HepG2 (cell line): ENCODE measurements at regions not wholly inside any gene's neighbourhood (a gene's known extent, or its start where the extent isn't known, plus 50 kb on each side); places are given as distances from the start of the nearest gene placed in this dataset.
"Not testable (repeated sequence)": the region's sequence is repeated elsewhere in the genome, so short reads cannot be mapped to it uniquely, and the experiment has no call there.

Experiments used
- ATAC-seq: fragments of 200-7000 bp; cut with Tn5 transposase; 3 replicates; pipeline ENCODE4 v1.9.1; 2020; ENCODE audit warnings: mild to moderate bottlenecking, moderate library complexity
- BruUV-seq: library from RNA; stranded (reverse); fragments of 400-500 nt; replicated peaks from 2 replicates; lab custom pipeline; 2021; lab: Mats Ljungman, UMichigan
- CTCF ChIA-PET: fragments of 300-600 bp; formaldehyde crosslinking; extraction: SDS; loops from one replicate; lab custom pipeline; 2021; ENCODE audit warnings: low total read pairs, inconsistent platforms, low intra/inter-chr PET ratio; lab: Yijun Ruan, JAX
- POLR2A ChIA-PET: fragments of 350-600 bp; sonication (Branson Sonifier 250); formaldehyde crosslinking; loops from one replicate; lab custom pipeline; 2020; ENCODE audit warnings: antibody characterized with exemption, inconsistent platforms; lab: Yijun Ruan, JAX
- DNase-seq: peaks from one replicate; pipeline ENCODE4 v3.0.0-alpha.2; 2015; ENCODE audit warnings: low spot score
- FAIRE-seq: peaks from 3 replicates; lab custom pipeline; 2011; peaks lifted over from hg19 to GRCh38; lab: Jason Lieb, UNC
- H2AFZ ChIP-seq: one replicate; pipeline ENCODE4 v1.6.1; 2011; ENCODE audit warnings: low read length, inconsistent platforms
- H3K27ac ChIP-seq: fragments of 300-600 bp; 3 replicates; pipeline ENCODE4 v1.8.0; 2011; ENCODE audit warnings: mixed run types, mild to moderate bottlenecking, mixed read lengths, low read length, inconsistent platforms; ENCODE audit not compliant: insufficient read depth; ENCODE audit errors: extremely low read length
- H3K27me3 ChIP-seq, 2 experiments: fragments of 200-600 bp in 1 of 2; 2 replicates in 1 of 2; 3 replicates in 1 of 2; pipeline versions ENCODE4 v1.6.0 to v1.8.0; 2011; ENCODE audit warnings: low read length in 2 of 2, mild to moderate bottlenecking in 2 of 2, moderate library complexity in 2 of 2, inconsistent platforms in 1 of 2; ENCODE audit not compliant: insufficient read depth in 2 of 2, control insufficient read depth in 1 of 2
- H3K36me3 ChIP-seq, 2 experiments: fragments of 200-600 bp in 1 of 2; replicated peaks in 1 of 2; 2 replicates in 1 of 2; 3 replicates in 1 of 2; pipeline versions ENCODE4 v1.5.1 to v1.8.0; 2011; ENCODE audit warnings: low read length in 2 of 2, inconsistent platforms in 1 of 2; ENCODE audit not compliant: insufficient read depth in 2 of 2, control insufficient read depth in 1 of 2
- H3K4me1 ChIP-seq: 2 replicates; pipeline ENCODE4 v1.5.1; 2012; ENCODE audit warnings: low read length, inconsistent platforms; ENCODE audit not compliant: insufficient read depth
- H3K4me2 ChIP-seq: 2 replicates; pipeline ENCODE4 v1.6.0; 2011; ENCODE audit warnings: low read depth, low read length, inconsistent platforms
- H3K4me3 ChIP-seq, 3 experiments: fragments of 200-600 bp in 1 of 3; sonication (generic), shearing (Covaris generic) in 1 of 3; replicated peaks in 1 of 3; 2 replicates each; pipeline ENCODE4 v1.5.1; 2011 to 2016; ENCODE audit warnings: low read length in 3 of 3, inconsistent platforms in 2 of 3, low read depth in 2 of 3, mild to moderate bottlenecking in 2 of 3, control low read depth in 1 of 3, mixed read lengths in 1 of 3; ENCODE audit not compliant: insufficient read depth in 1 of 3
- H3K79me2 ChIP-seq: one replicate; pipeline ENCODE4 v1.6.1; 2011; ENCODE audit warnings: low read length, inconsistent platforms; ENCODE audit not compliant: insufficient read depth
- H3K9ac ChIP-seq: 2 replicates; pipeline ENCODE4 v1.6.0; 2011; ENCODE audit warnings: mild to moderate bottlenecking, low read depth, low read length, inconsistent platforms; ENCODE audit not compliant: insufficient read depth
- H3K9me3 ChIP-seq: 2 replicates; pipeline ENCODE4 v1.5.1; 2012; ENCODE audit warnings: mild to moderate bottlenecking, low read length
- H4K20me1 ChIP-seq: 2 replicates; pipeline ENCODE4 v1.6.0; 2011; ENCODE audit warnings: inconsistent platforms, mild to moderate bottlenecking, low read length, moderate library complexity; ENCODE audit not compliant: insufficient read depth
- IKZF1 ChIP-seq: fragments of 450-650 bp; IDR thresholded peaks from 2 replicates; pipeline ENCODE4 v1.7.1; 2016
- WGBS: methylation state at CpG from one replicate; pipeline ENCODE4 v1.1.6; 2017; ENCODE audit warnings: low lambda C conversion rate; 5-methylcytosine and 5-hydroxymethylcytosine counted together
- in situ Hi-C: cut with HindIII; loops from 2 replicates; pipeline ENCODE4 v1.10.0; 2017; ENCODE audit warnings: low pct_unique_long_range_greater_than_20kb; ENCODE audit not compliant: extremely low pct_ligation_motif_present
- intact Hi-C: fragments of 100-400 bp; cut with micrococcal nuclease; formaldehyde crosslinking; loops from one replicate; pipeline ENCODE4 v1.10.0; 2022; ENCODE audit not compliant: unreplicated experiment

GRCh38 chr5:78716206-78716605, 67.6 kb upstream of the LHFPL2 start:
- 41% methylated on average over 1 of the region's 1 CpG for WGBS
- BruUV-seq, result no TSS peak
- Histone ChIP-seq H3K27ac (no peak overlapping the region), H3K4me1 (peaks cover 34% of the 10 kb centered on the region), H3K4me3 (no peak overlapping the region), H4K20me1 (no peaks in the 10 kb centered on the region), H3K9me3 (no peaks in the 10 kb centered on the region), H3K9ac (no peak overlapping the region), H3K36me3 (no peaks in the 10 kb centered on the region), H3K4me2 (no peak overlapping the region), H3K79me2 (no peaks in the 10 kb centered on the region), H2AFZ (no peak overlapping the region), H3K27me3 (no peaks in the 10 kb centered on the region)
- no peak for TF ChIP-seq IKZF1
- FAIRE-seq (no peak), DNase-seq (no peak), ATAC-seq (no peak)
- intact Hi-C loops (no loop called here), in situ Hi-C loops (no loop called here)
- POLR2A ChIA-PET, result no interaction called here
- CTCF ChIA-PET, result no interaction called here

- FAIRE-seq, H3K4me2 ChIP-seq, H2AFZ ChIP-seq, intact Hi-C loops, H3K9ac ChIP-seq, ATAC-seq, BruUV-seq, H3K4me3 ChIP-seq, DNase-seq, in situ Hi-C loops, H3K27ac ChIP-seq, H3K36me3 ChIP-seq, H3K9me3 ChIP-seq, POLR2A ChIA-PET, H4K20me1 ChIP-seq, CTCF ChIA-PET, H3K79me2 ChIP-seq, H3K27me3 ChIP-seq: not testable (repeated sequence)
- peaks cover 25% of the 10 kb centered on the region for H3K4me1 ChIP-seq
- WGBS, result 88% methylated on average over 3 of the region's 3 CpGs
Measured at GRCh38 chr5:78715351-78715750, 66.8 kb upstream of the LHFPL2 start.

GRCh38 chr5:78711670-78712069, 63.1 kb upstream of the LHFPL2 start:
- CTCF ChIA-PET, H3K9ac ChIP-seq, DNase-seq, H3K27me3 ChIP-seq, intact Hi-C loops, H3K9me3 ChIP-seq, H3K4me3 ChIP-seq, H3K36me3 ChIP-seq, H3K4me2 ChIP-seq, ATAC-seq, in situ Hi-C loops, H2AFZ ChIP-seq, POLR2A ChIA-PET, H3K79me2 ChIP-seq, H3K4me1 ChIP-seq, FAIRE-seq, H4K20me1 ChIP-seq, BruUV-seq, H3K27ac ChIP-seq: not testable (repeated sequence)
